ENCODE measurements at regions not wholly inside any gene's neighbourhood (a gene's known extent, or its start where the extent isn't known, plus 50 kb on each side); places are given as distances from the start of the nearest gene placed in this dataset.

GRCh38 chr6:83792846-83793245, 60.3 kb upstream of the RIPPLY2 start:
- H3K9me3 ChIP-seq (replicated peaks in 1 of 3): no peaks in the 10 kb centered on the region
- no peak for DNase-seq
- H3K4me1 ChIP-seq (replicated peaks in 1 of 2): no peaks in the 10 kb centered on the region
- no peak overlapping the region for H3K27ac ChIP-seq
- TF ChIP-seq POLR2A (IDR thresholded peaks at IDR 0.05): no peak
- TF ChIP-seq, protein P1, sequence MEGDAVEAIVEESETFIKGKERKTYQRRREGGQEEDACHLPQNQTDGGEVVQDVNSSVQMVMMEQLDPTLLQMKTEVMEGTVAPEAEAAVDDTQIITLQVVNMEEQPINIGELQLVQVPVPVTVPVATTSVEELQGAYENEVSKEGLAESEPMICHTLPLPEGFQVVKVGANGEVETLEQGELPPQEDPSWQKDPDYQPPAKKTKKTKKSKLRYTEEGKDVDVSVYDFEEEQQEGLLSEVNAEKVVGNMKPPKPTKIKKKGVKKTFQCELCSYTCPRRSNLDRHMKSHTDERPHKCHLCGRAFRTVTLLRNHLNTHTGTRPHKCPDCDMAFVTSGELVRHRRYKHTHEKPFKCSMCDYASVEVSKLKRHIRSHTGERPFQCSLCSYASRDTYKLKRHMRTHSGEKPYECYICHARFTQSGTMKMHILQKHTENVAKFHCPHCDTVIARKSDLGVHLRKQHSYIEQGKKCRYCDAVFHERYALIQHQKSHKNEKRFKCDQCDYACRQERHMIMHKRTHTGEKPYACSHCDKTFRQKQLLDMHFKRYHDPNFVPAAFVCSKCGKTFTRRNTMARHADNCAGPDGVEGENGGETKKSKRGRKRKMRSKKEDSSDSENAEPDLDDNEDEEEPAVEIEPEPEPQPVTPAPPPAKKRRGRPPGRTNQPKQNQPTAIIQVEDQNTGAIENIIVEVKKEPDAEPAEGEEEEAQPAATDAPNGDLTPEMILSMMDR (IDR thresholded peaks at IDR 0.05): no peak
- H3K36me3 ChIP-seq (replicated peaks in 1 of 2): no peaks in the 10 kb centered on the region
- H3K4me3 ChIP-seq: no peak overlapping the region
- intact Hi-C loops (cut with DNase I): no loop called here
- 81 to 85% (median 83%) methylated on average over 2 of the region's 2 CpGs for WGBS, 4 donors
- no peaks in the 10 kb centered on the region for H3K27me3 ChIP-seq

- no peak for TF ChIP-seq POLR2A (IDR thresholded peaks at IDR 0.05)
- TF ChIP-seq, protein P1 (IDR thresholded peaks at IDR 0.05): no peak
- Histone ChIP-seq H3K36me3 (replicated peaks in 1 of 2) (no peaks in the 10 kb centered on the region), H3K27ac (no peak overlapping the region), H3K4me3 (no peak overlapping the region), H3K9me3 (replicated peaks in 1 of 3) (no peaks in the 10 kb centered on the region), H3K4me1 (replicated peaks in 1 of 2) (no peaks in the 10 kb centered on the region), H3K27me3 (no peaks in the 10 kb centered on the region)
- 70 to 72% (median 71%) methylated on average over 3 of the region's 3 CpGs for WGBS, 4 donors
- DNase-seq: no peak
- intact Hi-C loops (cut with DNase I): no loop called here
Measured at GRCh38 chr6:83781506-83781905, 71.7 kb upstream of the RIPPLY2 start.

- Histone ChIP-seq H3K4me3 (no peak overlapping the region), H3K27ac (no peak overlapping the region), H3K9me3 (replicated peaks in 1 of 3) (peaks cover 0 to 4% (median 0%) of the 10 kb centered on the region in 3 donors), H3K4me1 (replicated peaks in 1 of 2) (no peaks in the 10 kb centered on the region), H3K36me3 (replicated peaks in 1 of 2) (no peaks in the 10 kb centered on the region), H3K27me3 (no peaks in the 10 kb centered on the region)
- no peak for DNase-seq
- intact Hi-C loops (cut with DNase I): loop anchor here in 1 of 2 donors (2.0 kb wide), 1 partner anchor 30 kb away; no protein-coding TSS in a partner anchor
- TF ChIP-seq, protein P1 (IDR thresholded peaks at IDR 0.05): no peak
- no peak for TF ChIP-seq POLR2A (IDR thresholded peaks at IDR 0.05)
Measured at GRCh38 chr6:83770910-83771309, 62.0 kb upstream of the SNAP91 start.

GRCh38 chr6:83769413-83769812, 60.5 kb upstream of the SNAP91 start:
- no peak for DNase-seq
- Histone ChIP-seq H3K27me3 (no peaks in the 10 kb centered on the region), H3K27ac (no peak overlapping the region), H3K36me3 (replicated peaks in 1 of 2) (no peaks in the 10 kb centered on the region), H3K4me1 (replicated peaks in 1 of 2) (no peaks in the 10 kb centered on the region), H3K9me3 (replicated peaks in 1 of 3) (peaks cover 0 to 4% (median 0%) of the 10 kb centered on the region in 3 donors), H3K4me3 (no peak overlapping the region)
- intact Hi-C loops (cut with DNase I): no loop called here
- TF ChIP-seq, protein P1 (IDR thresholded peaks at IDR 0.05): no peak
- no peak for TF ChIP-seq POLR2A (IDR thresholded peaks at IDR 0.05)
- 53 to 80% (median 59%) methylated on average over 1 of the region's 1 CpG for WGBS, 4 donors
